Prostate gland (tissue), 2 donors: ENCODE measurements at regions not wholly inside any gene's neighbourhood (a gene's known extent, or its start where the extent isn't known, plus 50 kb on each side); places are given as distances from the start of the nearest gene placed in this dataset.

Experiments used
- POLR2A ChIP-seq: fragments of 450-650 bp; IDR thresholded peaks from one replicate; pipeline ENCODE4 v1.6.1; 2016; ENCODE audit warnings: antibody characterized with exemption, mild to moderate bottlenecking
- TF ChIP-seq, protein P1 (sequence below), 4 experiments: fragments of 200-600 bp in 2 of 4; fragments of 450-650 bp in 2 of 4; sonication (generic) in 2 of 4; IDR thresholded peaks; 1 replicate in 3 of 4; 2 replicates in 1 of 4; pipeline ENCODE4 v1.5.1; 2016 to 2019; ENCODE audit warnings: antibody characterized with exemption in 4 of 4, mild to moderate bottlenecking in 2 of 4, moderate library complexity in 2 of 4

GRCh38 chr4:96839441-96839840 is 999.5 kb downstream of the PDHA2 start:
- TF ChIP-seq, protein P1, sequence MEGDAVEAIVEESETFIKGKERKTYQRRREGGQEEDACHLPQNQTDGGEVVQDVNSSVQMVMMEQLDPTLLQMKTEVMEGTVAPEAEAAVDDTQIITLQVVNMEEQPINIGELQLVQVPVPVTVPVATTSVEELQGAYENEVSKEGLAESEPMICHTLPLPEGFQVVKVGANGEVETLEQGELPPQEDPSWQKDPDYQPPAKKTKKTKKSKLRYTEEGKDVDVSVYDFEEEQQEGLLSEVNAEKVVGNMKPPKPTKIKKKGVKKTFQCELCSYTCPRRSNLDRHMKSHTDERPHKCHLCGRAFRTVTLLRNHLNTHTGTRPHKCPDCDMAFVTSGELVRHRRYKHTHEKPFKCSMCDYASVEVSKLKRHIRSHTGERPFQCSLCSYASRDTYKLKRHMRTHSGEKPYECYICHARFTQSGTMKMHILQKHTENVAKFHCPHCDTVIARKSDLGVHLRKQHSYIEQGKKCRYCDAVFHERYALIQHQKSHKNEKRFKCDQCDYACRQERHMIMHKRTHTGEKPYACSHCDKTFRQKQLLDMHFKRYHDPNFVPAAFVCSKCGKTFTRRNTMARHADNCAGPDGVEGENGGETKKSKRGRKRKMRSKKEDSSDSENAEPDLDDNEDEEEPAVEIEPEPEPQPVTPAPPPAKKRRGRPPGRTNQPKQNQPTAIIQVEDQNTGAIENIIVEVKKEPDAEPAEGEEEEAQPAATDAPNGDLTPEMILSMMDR (IDR thresholded peaks at IDR 0.05) = no peak
- TF ChIP-seq POLR2A = no peak
